Cardiac fibroblast (primary cell): ENCODE measurements at regions not wholly inside any gene's neighbourhood (a gene's known extent, or its start where the extent isn't known, plus 50 kb on each side); places are given as distances from the start of the nearest gene placed in this dataset.

Experiments
- DNase-seq, 2 donors: peaks; one replicate each; pipeline versions ENCODE4 v3.0.0 to v3.0.0-alpha.2; 2010; ENCODE audit warnings: low read depth in 2 of 2
- H3K4me3 ChIP-seq, 2 donors: replicated peaks in 1 of 2; 1 replicate in 1 of 2; 2 replicates in 1 of 2; pipeline ENCODE4 v1.5.1; 2011; ENCODE audit warnings: low read depth in 2 of 2, low read length in 2 of 2, mild to moderate bottlenecking in 2 of 2, moderate library complexity in 1 of 2
- CTCF ChIP-seq: IDR thresholded peaks from one replicate; pipeline ENCODE4 v1.5.1; 2011; ENCODE audit warnings: low read depth, mild to moderate bottlenecking, low read length, inconsistent platforms

GRCh38 chr4:163818673-163819072 is 324.2 kb downstream of the TMA16 start:
- TF ChIP-seq CTCF: no peak
- no peak overlapping the region for H3K4me3 ChIP-seq
- DNase-seq: no peak

GRCh38 chr4:163833669-163834068 is 339.2 kb downstream of the TMA16 start:
- DNase-seq: no peak
- no peak for TF ChIP-seq CTCF
- no peak overlapping the region for H3K4me3 ChIP-seq

GRCh38 chr4:163846008-163846407 is 351.5 kb downstream of the TMA16 start:
- H3K4me3 ChIP-seq: no peak overlapping the region
- no peak for DNase-seq
- TF ChIP-seq CTCF: no peak

DNA sequence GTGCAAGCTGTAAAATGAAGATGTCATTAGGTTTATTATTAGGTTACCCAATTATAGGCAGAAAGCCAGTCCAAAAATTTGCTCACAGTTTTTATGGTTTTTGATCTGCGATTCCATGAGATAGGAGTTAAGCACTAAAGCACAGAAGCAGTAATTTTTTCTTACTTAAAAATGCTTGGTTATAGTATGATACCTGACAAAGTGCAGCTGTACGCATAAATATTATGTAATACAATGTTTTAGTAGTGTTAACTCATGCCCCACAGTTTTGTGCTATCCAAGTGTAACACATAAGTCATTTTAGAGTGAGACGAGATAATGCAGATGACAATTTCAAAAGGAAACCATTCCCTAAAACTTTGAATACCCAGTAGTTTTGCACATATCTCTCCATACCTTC is 357.8 kb downstream of the TMA16 start:
- no peak for DNase-seq
- H3K4me3 ChIP-seq: no peak overlapping the region
- TF ChIP-seq CTCF: no peak

DNA sequence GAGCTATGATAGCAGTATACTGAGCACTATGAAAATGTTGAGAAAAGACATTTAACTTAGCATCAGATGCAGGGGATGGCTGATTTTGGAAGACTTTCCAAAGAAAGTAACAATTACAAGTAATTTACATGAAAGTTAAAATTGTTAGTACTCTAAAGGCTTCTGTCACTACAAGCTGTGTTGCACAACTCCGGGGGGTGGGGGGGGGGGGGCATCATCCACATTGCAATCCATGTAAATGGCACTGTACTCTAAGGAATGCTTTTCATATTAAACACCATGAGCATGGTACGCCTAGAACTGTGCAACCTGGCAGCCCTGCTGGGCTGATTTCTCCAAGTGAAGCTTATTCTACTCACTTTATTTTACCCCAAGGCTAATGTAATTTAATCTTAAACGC is 363.4 kb downstream of the TMA16 start:
- DNase-seq: no peak
- no peak for TF ChIP-seq CTCF
- H3K4me3 ChIP-seq: no peak overlapping the region

- no peak for TF ChIP-seq CTCF
- DNase-seq: no peak
- no peak overlapping the region for H3K4me3 ChIP-seq
Observed at GRCh38 chr4:163858515-163858914, 364.0 kb downstream of the TMA16 start.

DNA sequence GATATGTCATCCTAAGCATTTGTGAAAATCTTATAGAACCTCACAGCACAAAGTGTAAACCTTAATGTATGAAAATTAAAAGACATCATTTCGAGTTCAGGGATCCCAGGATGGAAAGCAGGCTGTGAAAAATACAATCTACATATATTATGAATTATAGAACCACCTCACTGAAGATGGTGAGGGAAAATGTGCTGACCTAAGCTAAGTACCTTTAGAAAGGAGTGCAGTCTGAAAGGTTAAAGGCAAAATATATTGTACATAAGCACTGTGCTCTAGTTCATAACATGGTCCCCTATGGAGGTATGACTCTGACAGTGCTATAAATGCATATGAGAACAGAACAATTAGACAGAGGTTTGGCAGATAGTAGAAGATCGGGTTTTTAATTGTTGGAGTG is 368.6 kb downstream of the TMA16 start:
- DNase-seq: no peak
- H3K4me3 ChIP-seq: no peak overlapping the region
- no peak for TF ChIP-seq CTCF
